Right lobe of liver (tissue), 6 donors: ENCODE measurements at regions not wholly inside any gene's neighbourhood (a gene's known extent, or its start where the extent isn't known, plus 50 kb on each side); places are given as distances from the start of the nearest gene placed in this dataset.

ENCODE experiments used
- ATAC-seq, 4 donors: fragments of 200-7000 bp; cut with Tn5 transposase; one replicate each; pipeline ENCODE4 v1.9.1; 2020; ENCODE audit warnings: mild to moderate bottlenecking in 4 of 4, moderate library complexity in 4 of 4
- DNase-seq, 3 donors: peaks; one replicate each; pipeline ENCODE4 v3.0.0-alpha.2; 2020
- H3K27ac ChIP-seq, 3 donors: fragments of 200-600 bp; one replicate each; pipeline ENCODE4 v1.8.0; 2022
- H3K27me3 ChIP-seq, 2 donors: fragments of 200-600 bp; one replicate each; pipeline ENCODE4 v1.8.0; 2022
- H3K36me3 ChIP-seq, 4 donors: fragments of 200-600 bp; sonication (generic) in 1 of 4; one replicate each; pipeline versions ENCODE4 v1.5.1 to v1.8.0; 2017 to 2022; ENCODE audit warnings: control low read depth in 1 of 4
- H3K4me1 ChIP-seq, 4 donors: fragments of 200-600 bp; sonication (generic) in 1 of 4; one replicate each; pipeline versions ENCODE4 v1.5.1 to v1.8.0; 2017 to 2022; ENCODE audit warnings: control low read depth in 1 of 4
- H3K4me3 ChIP-seq, 3 donors: fragments of 200-600 bp; one replicate each; pipeline ENCODE4 v1.8.0; 2022
- H3K9me3 ChIP-seq, 4 donors: fragments of 200-600 bp; sonication (generic) in 1 of 4; one replicate each; pipeline versions ENCODE4 v1.5.1 to v1.8.0; 2017 to 2022; ENCODE audit warnings: control low read depth in 1 of 4
- POLR2A ChIP-seq: fragments of 450-650 bp; IDR thresholded peaks from one replicate; pipeline ENCODE4 v1.6.1; 2017; ENCODE audit warnings: antibody characterized with exemption, mild to moderate bottlenecking
- WGBS: methylation state at CpG from one replicate; pipeline ENCODE4 v1.1.6; 2018; ENCODE audit warnings: low coverage, low lambda C conversion rate; ENCODE audit not compliant: insufficient coverage; ENCODE audit errors: missing lambda C conversion rate; 5-methylcytosine and 5-hydroxymethylcytosine counted together
- intact Hi-C, 2 donors: fragments of 100-400 bp; cut with DNase I; formaldehyde crosslinking; loops; one replicate each; pipeline versions ENCODE4 v1.11.2 to v1.14.1; 2022
- TF ChIP-seq, protein P1 (sequence below), 4 donors: fragments of 200-600 bp in 3 of 4; fragments of 450-650 bp in 1 of 4; IDR thresholded peaks; one replicate each; pipeline versions ENCODE4 v1.5.1 to v1.8.0; 2016 to 2022; ENCODE audit warnings: antibody characterized with exemption in 4 of 4, mild to moderate bottlenecking in 2 of 4
- donor health status: DM: no; HTN: yes; CAD: no.
- donor health status: DM: no; HTN: no; CAD: no.
- donor health status: DM: no; HTN: no; CAD: no.
- donor health status: DM: no; HTN: yes; CAD: no.
- donor health status: DM: no; HTN: yes; CAD: no.

DNA sequence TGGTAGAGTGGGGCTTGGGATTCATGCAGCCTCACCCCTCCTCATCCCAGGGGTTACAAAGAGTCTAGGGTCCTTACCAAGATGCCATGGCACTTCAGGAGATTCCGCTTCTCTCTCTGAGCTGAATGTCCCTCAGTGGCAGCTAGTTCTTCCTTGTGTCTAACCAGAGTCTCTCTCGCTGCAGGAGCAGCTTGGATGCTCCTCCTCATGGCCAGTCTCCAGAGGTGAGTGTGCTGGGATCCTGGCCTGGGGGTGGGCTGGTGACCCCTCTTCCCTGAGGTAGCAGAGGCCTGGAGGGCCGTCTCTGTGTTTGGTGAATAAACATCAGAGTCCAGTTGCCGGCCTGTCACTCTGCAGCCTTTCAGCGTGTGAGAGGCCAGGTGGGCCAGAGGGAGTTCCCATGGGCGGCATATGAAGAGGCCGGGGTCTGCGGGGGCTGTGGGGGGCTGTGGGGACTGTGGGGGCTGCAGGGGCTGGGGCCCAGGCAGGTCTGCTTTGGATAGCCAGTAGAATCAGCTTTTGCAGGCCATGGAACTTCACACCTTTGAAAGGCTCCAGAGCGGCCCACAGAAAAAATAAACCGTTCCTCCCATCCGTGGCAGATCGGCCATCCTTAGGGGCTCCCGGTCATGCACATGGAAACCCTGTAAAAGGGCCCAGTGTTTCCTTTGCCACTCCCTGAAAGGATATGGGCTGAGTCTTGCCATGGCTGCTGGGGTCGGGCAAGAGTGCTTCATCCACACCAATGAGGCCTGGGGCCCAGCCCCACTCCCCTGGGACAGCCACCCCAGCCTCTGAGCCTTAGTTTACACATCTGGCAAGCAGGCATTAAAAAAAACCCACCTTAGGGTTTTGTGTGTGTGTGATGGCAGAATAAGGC is 256.4 kb downstream of the FOXD2 start:
- ATAC-seq: no peak
- TF ChIP-seq, protein P1, sequence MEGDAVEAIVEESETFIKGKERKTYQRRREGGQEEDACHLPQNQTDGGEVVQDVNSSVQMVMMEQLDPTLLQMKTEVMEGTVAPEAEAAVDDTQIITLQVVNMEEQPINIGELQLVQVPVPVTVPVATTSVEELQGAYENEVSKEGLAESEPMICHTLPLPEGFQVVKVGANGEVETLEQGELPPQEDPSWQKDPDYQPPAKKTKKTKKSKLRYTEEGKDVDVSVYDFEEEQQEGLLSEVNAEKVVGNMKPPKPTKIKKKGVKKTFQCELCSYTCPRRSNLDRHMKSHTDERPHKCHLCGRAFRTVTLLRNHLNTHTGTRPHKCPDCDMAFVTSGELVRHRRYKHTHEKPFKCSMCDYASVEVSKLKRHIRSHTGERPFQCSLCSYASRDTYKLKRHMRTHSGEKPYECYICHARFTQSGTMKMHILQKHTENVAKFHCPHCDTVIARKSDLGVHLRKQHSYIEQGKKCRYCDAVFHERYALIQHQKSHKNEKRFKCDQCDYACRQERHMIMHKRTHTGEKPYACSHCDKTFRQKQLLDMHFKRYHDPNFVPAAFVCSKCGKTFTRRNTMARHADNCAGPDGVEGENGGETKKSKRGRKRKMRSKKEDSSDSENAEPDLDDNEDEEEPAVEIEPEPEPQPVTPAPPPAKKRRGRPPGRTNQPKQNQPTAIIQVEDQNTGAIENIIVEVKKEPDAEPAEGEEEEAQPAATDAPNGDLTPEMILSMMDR (IDR thresholded peaks at IDR 0.05): no peak
- DNase-seq: peak in 1 of 3 donors; percentile 23
- H3K27ac ChIP-seq: no peak overlapping the region
- no peaks in the 10 kb centered on the region for H3K36me3 ChIP-seq
- no CpG with 5 or more reads among the region's 14 CpGs for WGBS
- peaks cover 0 to 17% (median 0%) of the 10 kb centered on the region in 4 donors for H3K4me1 ChIP-seq
- no peak overlapping the region for H3K4me3 ChIP-seq
- H3K9me3 ChIP-seq: no peaks in the 10 kb centered on the region
- H3K27me3 ChIP-seq: no peaks in the 10 kb centered on the region
- intact Hi-C loops: no loop called here

DNA sequence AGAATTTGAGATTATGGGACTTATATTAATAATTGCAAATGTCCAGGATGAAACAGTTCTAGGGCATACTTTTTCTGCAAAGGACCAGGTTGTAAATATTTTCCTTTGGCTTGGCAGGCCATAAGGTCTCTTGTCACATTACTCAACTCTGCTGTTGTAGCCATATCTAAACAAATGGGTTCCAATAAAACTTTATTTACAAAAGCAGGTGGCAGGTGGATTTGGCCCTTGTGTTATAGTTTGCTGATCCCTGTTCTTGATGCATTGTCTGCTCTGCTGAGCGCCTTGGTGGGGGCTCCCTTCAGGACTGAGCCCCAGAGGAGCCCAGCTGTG is 258.5 kb downstream of the FOXD2 start:
- WGBS: no CpG with 5 or more reads among the region's 1 CpG
- no peak for DNase-seq
- no peak overlapping the region for H3K4me3 ChIP-seq
- H3K27ac ChIP-seq: peak overlapping the region in 1 of 3 donors; percentile 62
- no peaks in the 10 kb centered on the region for H3K9me3 ChIP-seq
- ATAC-seq: peak in 1 of 4 donors; percentile 34
- no peaks in the 10 kb centered on the region for H3K36me3 ChIP-seq
- H3K4me1 ChIP-seq: peaks cover 0 to 17% (median 0%) of the 10 kb centered on the region in 4 donors
- no peaks in the 10 kb centered on the region for H3K27me3 ChIP-seq
- TF ChIP-seq, protein P1 (IDR thresholded peaks at IDR 0.05): no peak
- no peak for TF ChIP-seq POLR2A
- intact Hi-C loops: no loop called here

DNA sequence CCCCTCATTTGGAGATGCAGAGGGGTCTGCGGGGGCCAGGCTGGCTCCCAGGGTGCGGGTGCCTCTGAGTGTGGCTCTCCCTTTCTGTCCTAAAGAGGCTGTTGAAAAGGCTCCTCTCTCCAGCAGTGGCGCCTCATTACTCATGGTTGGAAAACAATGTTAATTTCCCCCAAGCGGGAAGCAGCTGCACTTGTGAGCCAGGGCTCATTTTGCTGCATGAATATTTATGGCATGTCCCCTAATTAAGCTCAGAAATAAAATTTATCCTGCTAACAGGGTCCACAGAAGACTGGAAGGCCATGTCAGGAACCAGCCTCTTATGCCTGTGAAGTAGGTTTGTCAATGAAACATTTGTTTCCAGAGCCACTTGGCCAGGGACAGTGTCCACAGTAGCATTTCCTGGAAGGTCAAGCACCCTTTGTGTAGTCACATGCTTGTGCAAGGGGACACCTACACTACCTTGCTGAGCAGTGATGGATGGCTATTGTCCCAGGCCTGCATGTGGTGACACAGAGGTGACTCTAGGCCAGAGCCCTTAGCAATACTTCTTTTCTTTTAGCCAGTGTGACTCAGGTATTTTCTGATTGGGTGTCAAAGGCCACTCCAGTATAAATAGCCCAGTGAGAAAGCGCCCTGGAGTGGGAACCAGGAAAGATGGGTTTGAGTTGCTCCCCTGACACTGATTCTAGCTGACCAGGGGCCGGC is 259.0 kb downstream of the FOXD2 start:
- 100% methylated on average over 1 of the region's 6 CpGs for WGBS
- Histone ChIP-seq H3K36me3 (no peaks in the 10 kb centered on the region), H3K4me3 (no peak overlapping the region), H3K27ac (peak overlapping the region in 1 of 3 donors; percentile 62), H3K27me3 (no peaks in the 10 kb centered on the region), H3K9me3 (no peaks in the 10 kb centered on the region), H3K4me1 (peaks cover 0 to 17% (median 0%) of the 10 kb centered on the region in 4 donors)
- ATAC-seq (peak; percentile 90 to 97 (median 94)), DNase-seq (peak; percentile 52 to 84 (median 67))
- intact Hi-C loops: no loop called here
- TF ChIP-seq POLR2A: no peak
- TF ChIP-seq, protein P1 (IDR thresholded peaks at IDR 0.05): no peak

DNA sequence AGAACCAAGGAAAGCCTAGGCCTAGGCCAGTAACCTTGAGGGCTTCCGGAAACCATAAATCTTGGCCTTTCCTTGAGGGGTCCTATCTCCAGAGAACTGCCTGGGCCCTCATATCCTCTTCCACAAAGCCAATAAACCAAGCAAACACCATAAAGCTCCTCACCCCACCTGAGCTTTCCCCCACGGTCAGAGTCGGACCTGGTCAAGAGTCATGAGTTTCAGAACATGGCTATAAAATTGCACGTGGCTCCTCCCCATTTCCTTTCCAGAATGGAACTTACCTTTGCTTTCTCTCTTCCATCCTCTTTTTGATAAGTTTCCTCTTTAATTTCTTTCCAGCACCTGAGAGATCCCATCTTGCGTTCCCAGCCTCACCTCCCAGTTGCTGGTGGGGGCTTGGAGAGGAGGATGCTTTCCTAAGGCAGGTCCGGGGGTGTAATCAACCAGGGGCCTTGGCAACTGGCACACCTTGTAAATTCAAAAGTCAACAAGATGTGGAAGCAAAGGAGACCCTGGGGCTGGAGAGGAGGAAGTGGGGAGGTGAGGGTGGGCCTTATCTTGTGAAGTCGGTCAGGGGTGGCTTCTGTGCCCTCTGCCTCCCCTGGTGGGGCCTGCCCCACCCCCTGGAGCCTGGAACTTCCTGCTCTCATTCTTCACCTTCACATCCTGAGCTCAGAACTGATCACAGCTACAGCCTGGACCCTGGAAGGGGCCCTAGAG is 259.9 kb downstream of the FOXD2 start:
- Histone ChIP-seq H3K27ac (peak overlapping the region in 1 of 3 donors; percentile 62), H3K4me1 (peaks cover 0 to 17% (median 0%) of the 10 kb centered on the region in 4 donors), H3K4me3 (no peak overlapping the region), H3K36me3 (no peaks in the 10 kb centered on the region), H3K27me3 (no peaks in the 10 kb centered on the region), H3K9me3 (no peaks in the 10 kb centered on the region)
- WGBS: 93% methylated on average over 5 of the region's 7 CpGs
- ATAC-seq: no peak
- intact Hi-C loops: no loop called here
- no peak for TF ChIP-seq POLR2A
- TF ChIP-seq, protein P1 (IDR thresholded peaks at IDR 0.05): no peak
- DNase-seq: peak in 1 of 3 donors; percentile 12
